Mesothelial cell of epicardium (in vitro differentiated cells): ENCODE measurements at regions not wholly inside any gene's neighbourhood (a gene's known extent, or its start where the extent isn't known, plus 50 kb on each side); places are given as distances from the start of the nearest gene placed in this dataset.
"Not testable (repeated sequence)": the region's sequence is repeated elsewhere in the genome, so short reads cannot be mapped to it uniquely, and the experiment has no call there.

Source experiments
- DNase-seq, 2 experiments: peaks; one replicate each; pipeline ENCODE4 v3.0.0; 2021; ENCODE audit warnings: low spot score in 2 of 2; ENCODE audit not compliant: unreplicated experiment in 2 of 2
- H3K27ac Mint-ChIP-seq: 2 replicates; pipeline ENCODE4 v1.8.0; 2021; ENCODE audit warnings: mixed read lengths
- H3K27me3 Mint-ChIP-seq: 2 replicates; pipeline ENCODE4 v1.8.0; 2021; ENCODE audit warnings: low read depth, mixed read lengths
- H3K36me3 Mint-ChIP-seq: 2 replicates; pipeline ENCODE4 v1.8.0; 2021; ENCODE audit warnings: mixed read lengths
- H3K4me1 Mint-ChIP-seq: 2 replicates; pipeline ENCODE4 v1.8.0; 2021; ENCODE audit warnings: mixed read lengths
- H3K4me3 Mint-ChIP-seq: 2 replicates; pipeline ENCODE4 v1.8.0; 2021; ENCODE audit warnings: mild to moderate bottlenecking, moderate library complexity, mixed read lengths
- H3K9me3 Mint-ChIP-seq: 2 replicates; pipeline ENCODE4 v1.8.0; 2021; ENCODE audit warnings: mixed read lengths
- CTCF ChIP-seq: fragments of 200-600 bp; sonication (generic); IDR thresholded peaks from one replicate; pipeline ENCODE4 v1.5.0; 2021; ENCODE audit warnings: antibody characterized with exemption; ENCODE audit not compliant: unreplicated experiment

GRCh38 chr6:16995511-16996250 lies 106.2 kb upstream of the STMND1 start:
- no peak overlapping the region for H3K4me3 Mint-ChIP-seq
- DNase-seq = no peak
- H3K4me1 Mint-ChIP-seq = peaks cover 9% of the 10 kb centered on the region
- H3K27ac Mint-ChIP-seq = no peak overlapping the region
- H3K9me3 Mint-ChIP-seq = peaks cover 17% of the 10 kb centered on the region
- peaks cover 25% of the 10 kb centered on the region for H3K27me3 Mint-ChIP-seq
- no peaks in the 10 kb centered on the region for H3K36me3 Mint-ChIP-seq
- no peak for TF ChIP-seq CTCF

GRCh38 chr6:16993396-16993795 lies 108.5 kb upstream of the STMND1 start:
- H3K4me1 Mint-ChIP-seq = peaks cover 1% of the 10 kb centered on the region
- TF ChIP-seq CTCF = no peak
- H3K27me3 Mint-ChIP-seq = peaks cover 22% of the 10 kb centered on the region
- no peak for DNase-seq
- peaks cover 23% of the 10 kb centered on the region for H3K9me3 Mint-ChIP-seq
- H3K27ac Mint-ChIP-seq = no peak overlapping the region
- H3K36me3 Mint-ChIP-seq = peaks cover 6% of the 10 kb centered on the region
- no peak overlapping the region for H3K4me3 Mint-ChIP-seq

- peaks cover 21% of the 10 kb centered on the region for H3K9me3 Mint-ChIP-seq
- no peak overlapping the region for H3K27ac Mint-ChIP-seq
- no peak for TF ChIP-seq CTCF
- no peak overlapping the region for H3K4me3 Mint-ChIP-seq
- H3K36me3 Mint-ChIP-seq = peaks cover 10% of the 10 kb centered on the region
- no peak for DNase-seq
- no peaks in the 10 kb centered on the region for H3K4me1 Mint-ChIP-seq
- H3K27me3 Mint-ChIP-seq = peaks cover 16% of the 10 kb centered on the region
These were observed 109.7 kb upstream of the STMND1 start for GRCh38 chr6:16991981-16992629.

GRCh38 chr6:16989976-16990375 lies 111.9 kb upstream of the STMND1 start:
- H3K4me1 Mint-ChIP-seq, H3K27ac Mint-ChIP-seq, H3K4me3 Mint-ChIP-seq, H3K36me3 Mint-ChIP-seq, DNase-seq: not testable (repeated sequence)
- peaks cover 13% of the 10 kb centered on the region for H3K27me3 Mint-ChIP-seq
- H3K9me3 Mint-ChIP-seq = peaks cover 19% of the 10 kb centered on the region

- peaks cover 18% of the 10 kb centered on the region for H3K9me3 Mint-ChIP-seq
- no peak for DNase-seq
- H3K4me1 Mint-ChIP-seq = peaks cover 9% of the 10 kb centered on the region
- H3K36me3 Mint-ChIP-seq = peaks cover 10% of the 10 kb centered on the region
- TF ChIP-seq CTCF = no peak
- H3K4me3 Mint-ChIP-seq = no peak overlapping the region
- peaks cover 10% of the 10 kb centered on the region for H3K27me3 Mint-ChIP-seq
- H3K27ac Mint-ChIP-seq = no peak overlapping the region
These were observed 112.5 kb upstream of the STMND1 start for GRCh38 chr6:16989382-16989781.

- peaks cover 10% of the 10 kb centered on the region for H3K36me3 Mint-ChIP-seq
- TF ChIP-seq CTCF = no peak
- no peak overlapping the region for H3K4me3 Mint-ChIP-seq
- H3K27ac Mint-ChIP-seq = no peak overlapping the region
- no peak for DNase-seq
- H3K9me3 Mint-ChIP-seq = peaks cover 18% of the 10 kb centered on the region
- H3K27me3 Mint-ChIP-seq = peaks cover 9% of the 10 kb centered on the region
- H3K4me1 Mint-ChIP-seq = peaks cover 9% of the 10 kb centered on the region
These were observed 113.9 kb upstream of the STMND1 start for GRCh38 chr6:16987996-16988395.
